Epithelial cell of proximal tubule (primary cell): ENCODE measurements at regions not wholly inside any gene's neighbourhood (a gene's known extent, or its start where the extent isn't known, plus 50 kb on each side); places are given as distances from the start of the nearest gene placed in this dataset.
A peak's percentile ranks its signal among the peaks of the same experiment; 100 is the strongest.

Experiments used
- DNase-seq: peaks from one replicate; pipeline ENCODE4 v3.0.0-alpha.2; 2011; ENCODE audit warnings: low read depth
- H3K4me3 ChIP-seq: 2 replicates; pipeline ENCODE4 v1.5.1; 2011; ENCODE audit warnings: low read depth, mild to moderate bottlenecking, low read length
- CTCF ChIP-seq: conservative IDR thresholded peaks from 2 replicates; pipeline ENCODE4 v1.5.1; 2012; ENCODE audit warnings: low read depth, mild to moderate bottlenecking, low read length

DNA sequence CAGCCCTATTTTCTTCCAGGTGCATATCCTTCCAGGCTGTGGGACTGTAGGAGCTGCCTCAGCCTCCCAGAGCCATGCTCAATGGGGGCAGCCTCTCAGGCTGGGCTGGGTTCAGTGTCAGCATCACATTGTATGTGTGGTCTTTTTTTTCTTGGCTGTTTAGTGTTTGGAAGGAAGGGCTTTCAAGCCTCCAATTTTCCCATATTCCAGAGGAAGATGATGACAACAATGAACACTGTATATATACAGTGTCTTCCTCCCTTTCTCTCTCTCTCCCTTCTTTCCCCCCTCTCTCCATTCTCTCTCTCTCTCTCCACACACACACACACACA lies 326.4 kb downstream of the DYSF start:
- no peak for TF ChIP-seq CTCF
- H3K4me3 ChIP-seq, result no peak overlapping the region
- no peak for DNase-seq

GRCh38 chr2:71778936-71779773 lies 325.8 kb downstream of the DYSF start:
- TF ChIP-seq CTCF, result peak; percentile 28
- DNase-seq, result no peak
- H3K4me3 ChIP-seq, result no peak overlapping the region

DNA sequence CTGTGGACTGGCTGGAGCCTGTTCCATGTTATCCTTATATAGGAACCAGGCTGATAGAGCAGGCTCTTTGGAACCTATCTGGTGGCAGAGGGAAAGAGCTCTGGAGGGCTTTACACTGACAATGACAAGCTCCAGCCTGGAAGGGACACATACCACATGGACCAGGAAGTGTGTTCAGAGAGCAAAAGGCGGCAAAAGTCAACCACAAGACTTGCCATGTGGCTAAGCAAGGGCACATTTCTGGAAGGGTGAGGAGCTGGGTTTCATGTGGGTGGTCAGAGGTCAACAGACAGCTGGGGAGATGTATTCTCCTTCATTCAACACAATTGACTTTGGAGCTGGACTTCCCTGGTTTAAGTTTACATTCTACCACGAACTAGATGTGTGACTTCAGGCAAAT lies 325.2 kb downstream of the DYSF start:
- no peak overlapping the region for H3K4me3 ChIP-seq
- no peak for DNase-seq
- no peak for TF ChIP-seq CTCF

DNA sequence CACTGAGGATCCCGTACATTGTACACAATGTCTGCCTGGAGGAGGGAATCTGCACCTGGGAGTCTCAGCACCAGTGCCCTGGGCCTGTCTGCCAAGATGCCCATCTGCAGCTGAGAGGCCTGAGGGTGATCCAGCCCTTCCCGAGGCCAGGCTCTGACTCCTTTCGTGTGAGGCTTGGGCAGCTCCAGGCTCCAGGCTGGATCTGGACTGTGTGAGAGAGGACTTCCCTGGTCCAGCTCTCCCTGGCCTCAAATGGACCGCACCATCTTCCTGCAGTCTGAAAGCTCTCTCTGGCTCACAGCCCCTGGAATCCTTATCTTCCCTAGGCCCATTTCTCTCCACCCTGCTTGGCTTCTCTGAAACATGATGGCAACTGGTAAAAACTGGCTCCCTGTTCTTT lies 324.6 kb downstream of the DYSF start:
- DNase-seq, result no peak
- TF ChIP-seq CTCF, result no peak
- no peak overlapping the region for H3K4me3 ChIP-seq

GRCh38 chr2:71776227-71776626 lies 322.9 kb downstream of the DYSF start:
- no peak overlapping the region for H3K4me3 ChIP-seq
- no peak for TF ChIP-seq CTCF
- no peak for DNase-seq

- no peak for DNase-seq
- TF ChIP-seq CTCF, result no peak
Observed at GRCh38 chr2:71773218-71773617, 319.9 kb downstream of the DYSF start.

DNA sequence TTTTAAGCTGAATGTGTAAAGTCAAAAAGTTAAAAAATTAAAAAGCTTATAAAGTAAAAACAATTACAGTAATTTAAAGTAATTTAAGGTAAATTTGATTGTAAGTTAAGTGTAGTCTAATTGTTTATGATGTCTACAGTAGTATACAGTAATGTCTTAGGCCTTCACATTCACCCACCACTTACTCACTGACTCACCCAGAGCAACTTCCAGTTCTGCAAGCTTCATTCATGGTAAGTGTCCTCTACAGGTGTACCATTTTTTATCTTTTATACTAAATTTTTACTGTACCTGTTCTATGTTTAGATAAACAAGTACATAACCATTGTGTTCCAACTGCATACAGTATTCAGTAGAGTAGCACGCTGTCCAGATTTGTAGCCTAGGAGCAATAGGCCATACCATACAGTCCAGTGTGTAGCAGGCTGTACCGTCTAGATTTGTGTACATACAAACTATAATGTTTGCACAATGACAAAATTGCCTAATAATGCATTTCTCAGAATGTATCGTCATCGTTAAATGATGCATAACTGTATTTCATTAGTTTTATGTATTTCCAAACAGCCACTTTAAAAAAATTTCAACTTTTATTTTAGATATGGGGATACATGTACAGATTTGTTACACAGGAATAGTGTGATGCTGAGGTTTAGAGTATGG lies 319.3 kb downstream of the DYSF start:
- H3K4me3 ChIP-seq, result no peak overlapping the region
- no peak for TF ChIP-seq CTCF
- DNase-seq, result no peak

More at GRCh38 chr2:71773218-71773617, 319.9 kb downstream of the DYSF start:
- H3K4me3 ChIP-seq, result no peak overlapping the region
